ENCODE measurements at regions not wholly inside any gene's neighbourhood (a gene's known extent, or its start where the extent isn't known, plus 50 kb on each side); places are given as distances from the start of the nearest gene placed in this dataset.

- no peak for DNase-seq (ENCODE audit: low spot score)
- Histone ChIP-seq H3K4me1 (ENCODE audit: insufficient read depth, poor library complexity, severe bottlenecking) (no peaks in the 10 kb centered on the region), H3K36me3 (ENCODE audit: low read depth) (no peaks in the 10 kb centered on the region), H3K9me3 (ENCODE audit: severe bottlenecking) (no peaks in the 10 kb centered on the region), H3K27me3 (ENCODE audit: insufficient read depth, poor library complexity, severe bottlenecking) (peaks cover 84% of the 10 kb centered on the region), H3K4me3 (ENCODE audit: severe bottlenecking) (no peak overlapping the region), H3K27ac (ENCODE audit: poor library complexity, severe bottlenecking) (no peak overlapping the region)
- no peak for TF ChIP-seq CTCF (IDR thresholded peaks at IDR 0.05; ENCODE audit: poor library complexity, severe bottlenecking)
- ATAC-seq (ENCODE audit: low read depth) = no peak
Measured at GRCh38 chr15:96606617-96607016, 276.1 kb downstream of the NR2F2 start.

GRCh38 chr15:96610757-96611156 lies 280.3 kb downstream of the NR2F2 start:
- no peaks in the 10 kb centered on the region for H3K36me3 ChIP-seq (ENCODE audit: low read depth)
- H3K9me3 ChIP-seq (ENCODE audit: severe bottlenecking) = no peaks in the 10 kb centered on the region
- ATAC-seq (ENCODE audit: low read depth) (no peak), DNase-seq (ENCODE audit: low spot score) (no peak)
- H3K4me3 ChIP-seq (ENCODE audit: severe bottlenecking) = no peak overlapping the region
- TF ChIP-seq CTCF (IDR thresholded peaks at IDR 0.05; ENCODE audit: poor library complexity, severe bottlenecking) = no peak
- H3K4me1 ChIP-seq (ENCODE audit: insufficient read depth, poor library complexity, severe bottlenecking) = no peaks in the 10 kb centered on the region
- peaks cover 66% of the 10 kb centered on the region for H3K27me3 ChIP-seq (ENCODE audit: insufficient read depth, poor library complexity, severe bottlenecking)
- no peak overlapping the region for H3K27ac ChIP-seq (ENCODE audit: poor library complexity, severe bottlenecking)

- no peak for TF ChIP-seq CTCF (IDR thresholded peaks at IDR 0.05; ENCODE audit: poor library complexity, severe bottlenecking)
- Histone ChIP-seq H3K4me3 (ENCODE audit: severe bottlenecking) (no peak overlapping the region), H3K27me3 (ENCODE audit: insufficient read depth, poor library complexity, severe bottlenecking) (peaks cover 66% of the 10 kb centered on the region), H3K4me1 (ENCODE audit: insufficient read depth, poor library complexity, severe bottlenecking) (no peaks in the 10 kb centered on the region), H3K36me3 (ENCODE audit: low read depth) (no peaks in the 10 kb centered on the region), H3K9me3 (ENCODE audit: severe bottlenecking) (no peaks in the 10 kb centered on the region), H3K27ac (ENCODE audit: poor library complexity, severe bottlenecking) (no peak overlapping the region)
- ATAC-seq (ENCODE audit: low read depth) = no peak
- no peak for DNase-seq (ENCODE audit: low spot score)
Measured at GRCh38 chr15:96612917-96613316, 282.4 kb downstream of the NR2F2 start.

- no peak for DNase-seq (ENCODE audit: low spot score)
Measured at GRCh38 chr15:96619174-96619573, 288.7 kb downstream of the NR2F2 start.

More at GRCh38 chr15:96619174-96619573, 288.7 kb downstream of the NR2F2 start:
- Histone ChIP-seq H3K27ac (ENCODE audit: poor library complexity, severe bottlenecking) (no peak overlapping the region), H3K27me3 (ENCODE audit: insufficient read depth, poor library complexity, severe bottlenecking) (peaks cover 75% of the 10 kb centered on the region), H3K4me3 (ENCODE audit: severe bottlenecking) (no peak overlapping the region), H3K36me3 (ENCODE audit: low read depth) (no peaks in the 10 kb centered on the region), H3K9me3 (ENCODE audit: severe bottlenecking) (no peaks in the 10 kb centered on the region), H3K4me1 (ENCODE audit: insufficient read depth, poor library complexity, severe bottlenecking) (no peaks in the 10 kb centered on the region)
- no peak for TF ChIP-seq CTCF (IDR thresholded peaks at IDR 0.05; ENCODE audit: poor library complexity, severe bottlenecking)
- ATAC-seq (ENCODE audit: low read depth) = no peak
